ENCODE measurements at regions not wholly inside any gene's neighbourhood (a gene's known extent, or its start where the extent isn't known, plus 50 kb on each side); places are given as distances from the start of the nearest gene placed in this dataset.

GRCh38 chr13:68938639-68939038 is 1169.0 kb upstream of the ATXN8OS start (continued):
- no peak for TF ChIP-seq CBX5 (IDR thresholded peaks at IDR 0.05; ENCODE audit: low read depth, low read length)
- TF ChIP-seq SP2 (IDR thresholded peaks at IDR 0.05; ENCODE audit: low read length) = no peak
- TF ChIP-seq CTBP2 (IDR thresholded peaks at IDR 0.05; ENCODE audit: borderline replicate concordance, insufficient read depth, insufficient read length, low read length) = no peak
- no peak for TF ChIP-seq PHF8 (conservative IDR thresholded peaks at IDR 0.05; ENCODE audit: low read depth, low read length)
- TF ChIP-seq E2F6 (IDR thresholded peaks at IDR 0.05) = no peak
- no peak for TF ChIP-seq FOSL1 (IDR thresholded peaks at IDR 0.05; ENCODE audit: insufficient read depth, low read depth, low read length)
- no peak for TF ChIP-seq BRCA1 (IDR thresholded peaks at IDR 0.05; ENCODE audit: low read depth, low read length)
- TF ChIP-seq YY1 (IDR thresholded peaks at IDR 0.05; ENCODE audit: low read depth, low read length) = no peak
- TF ChIP-seq USF2 (IDR thresholded peaks at IDR 0.05; ENCODE audit: low read length) = no peak
- no peak for TF ChIP-seq NRF1 (IDR thresholded peaks at IDR 0.05; ENCODE audit: low read depth, low read length)
- no peak for TF ChIP-seq CREB1 (IDR thresholded peaks at IDR 0.05)
- TF ChIP-seq SP4 (IDR thresholded peaks at IDR 0.05; ENCODE audit: low read length) = no peak
- TF ChIP-seq TBP (IDR thresholded peaks at IDR 0.05; ENCODE audit: low read depth, low read length) = no peak
- no peak for TF ChIP-seq BACH1 (IDR thresholded peaks at IDR 0.05; ENCODE audit: low read length)
- TF ChIP-seq RNF2 (IDR thresholded peaks at IDR 0.05; ENCODE audit: borderline replicate concordance, low read depth, low read length, missing control alignments, poor library complexity, severe bottlenecking) = no peak

Data from H1 (cell line).